ENCODE measurements at regions not wholly inside any gene's neighbourhood (a gene's known extent, or its start where the extent isn't known, plus 50 kb on each side); places are given as distances from the start of the nearest gene placed in this dataset.
"Not testable (repeated sequence)": the region's sequence is repeated elsewhere in the genome, so short reads cannot be mapped to it uniquely, and the experiment has no call there.

DNA sequence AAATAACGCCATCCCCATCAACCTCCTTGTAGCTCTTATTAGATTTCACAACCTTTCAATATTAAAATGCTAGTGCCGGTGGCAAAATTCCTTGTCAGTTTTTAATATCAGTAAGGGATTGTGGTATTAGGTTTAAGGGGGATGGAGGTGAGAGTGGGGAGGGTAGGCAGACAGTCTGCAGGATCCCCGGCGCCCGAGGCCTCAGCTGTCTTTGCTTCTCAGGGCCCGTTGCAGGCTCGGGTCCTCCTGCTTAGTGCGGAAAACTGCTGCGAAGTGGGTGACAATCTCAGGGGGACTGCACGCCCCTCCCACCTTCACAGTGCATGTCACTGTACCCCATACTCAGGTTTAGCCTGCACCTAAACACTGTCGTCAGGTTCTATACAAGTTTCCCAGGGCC, 274.3 kb upstream of the PODXL start:
- no peaks in the 10 kb centered on the region for H3K36me3 Mint-ChIP-seq (ENCODE audit: low read depth)
- intact Hi-C loops (cut with micrococcal nuclease) = no loop called here
- TF ChIP-seq, protein P1, sequence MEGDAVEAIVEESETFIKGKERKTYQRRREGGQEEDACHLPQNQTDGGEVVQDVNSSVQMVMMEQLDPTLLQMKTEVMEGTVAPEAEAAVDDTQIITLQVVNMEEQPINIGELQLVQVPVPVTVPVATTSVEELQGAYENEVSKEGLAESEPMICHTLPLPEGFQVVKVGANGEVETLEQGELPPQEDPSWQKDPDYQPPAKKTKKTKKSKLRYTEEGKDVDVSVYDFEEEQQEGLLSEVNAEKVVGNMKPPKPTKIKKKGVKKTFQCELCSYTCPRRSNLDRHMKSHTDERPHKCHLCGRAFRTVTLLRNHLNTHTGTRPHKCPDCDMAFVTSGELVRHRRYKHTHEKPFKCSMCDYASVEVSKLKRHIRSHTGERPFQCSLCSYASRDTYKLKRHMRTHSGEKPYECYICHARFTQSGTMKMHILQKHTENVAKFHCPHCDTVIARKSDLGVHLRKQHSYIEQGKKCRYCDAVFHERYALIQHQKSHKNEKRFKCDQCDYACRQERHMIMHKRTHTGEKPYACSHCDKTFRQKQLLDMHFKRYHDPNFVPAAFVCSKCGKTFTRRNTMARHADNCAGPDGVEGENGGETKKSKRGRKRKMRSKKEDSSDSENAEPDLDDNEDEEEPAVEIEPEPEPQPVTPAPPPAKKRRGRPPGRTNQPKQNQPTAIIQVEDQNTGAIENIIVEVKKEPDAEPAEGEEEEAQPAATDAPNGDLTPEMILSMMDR (IDR thresholded peaks at IDR 0.05) = no peak
- POLR2A ChIA-PET = no interaction called here
- DNase-seq (no peak), ATAC-seq (ENCODE audit: low read depth) (no peak)
- H3K4me3 Mint-ChIP-seq = no peak overlapping the region
- H3K27me3 Mint-ChIP-seq = peaks cover 6% of the 10 kb centered on the region
- CTCF ChIA-PET = no interaction called here
- H3K9me3 Mint-ChIP-seq = no peaks in the 10 kb centered on the region
- H3K4me1 Mint-ChIP-seq = no peaks in the 10 kb centered on the region
- H3K27ac Mint-ChIP-seq = no peak overlapping the region

- Mint-ChIP-seq H3K36me3 (ENCODE audit: low read depth) (no peaks in the 10 kb centered on the region), H3K27me3 (peaks cover 6% of the 10 kb centered on the region), H3K4me3 (no peak overlapping the region), H3K9me3 (no peaks in the 10 kb centered on the region), H3K4me1 (no peaks in the 10 kb centered on the region), H3K27ac (no peak overlapping the region)
- DNase-seq = no peak
- ATAC-seq (ENCODE audit: low read depth) = no peak
- TF ChIP-seq, protein P1 (IDR thresholded peaks at IDR 0.05) = no peak
- ChIA-PET CTCF (no interaction called here), POLR2A (interaction anchor here (0.7 kb wide), 1 partner anchor 57 kb away, joined by 3 read pairs; no protein-coding TSS in a partner anchor)
- intact Hi-C loops (cut with micrococcal nuclease) = no loop called here
Measured at GRCh38 chr7:131829947-131830558, 273.6 kb upstream of the PODXL start.

DNA sequence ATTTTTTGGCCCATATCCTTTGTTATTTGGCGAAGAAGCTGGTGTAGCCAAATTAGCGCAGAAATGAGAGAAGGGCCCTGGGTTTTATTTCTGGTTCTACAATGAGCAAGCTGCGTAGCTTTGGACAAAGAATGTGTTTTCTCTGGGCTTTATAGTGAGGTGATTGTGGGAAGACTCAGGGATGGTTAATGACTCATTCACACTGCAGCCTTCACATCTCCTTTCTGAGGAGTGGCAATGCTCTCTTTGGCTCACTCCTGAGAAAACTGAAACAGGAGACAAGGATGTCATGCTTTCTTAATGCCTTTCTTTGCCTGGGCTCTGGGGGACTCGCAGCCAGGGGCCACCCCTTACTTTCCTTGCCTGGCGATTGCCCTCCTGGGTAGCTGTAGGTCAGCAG, 271.0 kb upstream of the PODXL start:
- Mint-ChIP-seq H3K27ac (no peak overlapping the region), H3K4me3 (no peak overlapping the region), H3K4me1 (no peaks in the 10 kb centered on the region), H3K27me3 (peaks cover 4% of the 10 kb centered on the region), H3K9me3 (no peaks in the 10 kb centered on the region), H3K36me3 (ENCODE audit: low read depth) (no peaks in the 10 kb centered on the region)
- POLR2A ChIA-PET = no interaction called here
- DNase-seq (no peak), ATAC-seq (ENCODE audit: low read depth) (no peak)
- TF ChIP-seq, protein P1 (IDR thresholded peaks at IDR 0.05) = no peak
- CTCF ChIA-PET = no interaction called here
- intact Hi-C loops (cut with micrococcal nuclease) = no loop called here

GRCh38 chr7:131826960-131827359, 270.5 kb upstream of the PODXL start:
- intact Hi-C loops (cut with micrococcal nuclease) = no loop called here
- TF ChIP-seq, protein P1 (IDR thresholded peaks at IDR 0.05) = no peak
- ChIA-PET CTCF (no interaction called here), POLR2A (no interaction called here)
- DNase-seq (no peak), ATAC-seq (ENCODE audit: low read depth) (no peak)
- Mint-ChIP-seq H3K27me3 (peaks cover 3% of the 10 kb centered on the region), H3K4me3 (no peak overlapping the region), H3K9me3 (no peaks in the 10 kb centered on the region), H3K4me1 (no peaks in the 10 kb centered on the region), H3K36me3 (ENCODE audit: low read depth) (no peaks in the 10 kb centered on the region), H3K27ac (no peak overlapping the region)

- DNase-seq; H3K4me1 Mint-ChIP-seq; POLR2A ChIA-PET; H3K27me3 Mint-ChIP-seq; CTCF ChIA-PET; H3K36me3 Mint-ChIP-seq (ENCODE audit: low read depth); H3K9me3 Mint-ChIP-seq; ATAC-seq (ENCODE audit: low read depth); H3K27ac Mint-ChIP-seq; intact Hi-C loops (cut with micrococcal nuclease); H3K4me3 Mint-ChIP-seq: not testable (repeated sequence)
Measured at GRCh38 chr7:131823961-131824440, 267.6 kb upstream of the PODXL start.

DNA sequence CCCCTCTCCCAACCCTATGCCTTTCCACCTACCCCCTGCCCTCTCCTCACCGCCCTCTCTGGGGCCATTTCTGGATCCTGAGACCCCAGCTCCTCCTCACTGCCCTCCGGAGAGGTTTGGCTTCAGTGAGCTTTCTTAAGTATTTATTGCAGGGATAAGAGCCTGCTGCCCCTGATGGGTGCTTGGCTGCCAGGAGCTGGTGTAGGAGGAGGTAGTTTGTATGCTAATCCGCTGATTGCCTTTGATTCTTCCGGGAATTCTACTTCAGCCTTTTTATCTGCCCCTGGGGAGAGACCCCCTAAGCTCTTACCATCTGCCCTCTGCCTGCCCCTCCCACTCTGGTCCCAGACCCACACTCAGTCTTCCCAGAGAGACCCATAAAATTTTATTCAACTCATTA, 263.5 kb upstream of the PODXL start:
- DNase-seq = no peak
- CTCF ChIA-PET = no interaction called here
- Mint-ChIP-seq H3K27ac (no peak overlapping the region), H3K4me3 (no peak overlapping the region), H3K27me3 (peaks cover 5% of the 10 kb centered on the region), H3K9me3 (no peaks in the 10 kb centered on the region), H3K4me1 (no peaks in the 10 kb centered on the region), H3K36me3 (ENCODE audit: low read depth) (no peaks in the 10 kb centered on the region)
- intact Hi-C loops (cut with micrococcal nuclease) = no loop called here
- TF ChIP-seq, protein P1 (IDR thresholded peaks at IDR 0.05) = no peak
- ATAC-seq (ENCODE audit: low read depth) = no peak
- POLR2A ChIA-PET = no interaction called here
